PC-9 (cell line): ENCODE measurements at regions not wholly inside any gene's neighbourhood (a gene's known extent, or its start where the extent isn't known, plus 50 kb on each side); places are given as distances from the start of the nearest gene placed in this dataset.

ENCODE experiments used
- BruUV-seq: library from RNA; stranded (reverse); fragments of 400-500 nt; replicated peaks from 2 replicates; lab custom pipeline; 2021; lab: Mats Ljungman, UMichigan
- CTCF ChIA-PET: fragments of 300-600 bp; sonication (Branson Sonifier 250); formaldehyde crosslinking; loops from one replicate; lab custom pipeline; 2022; ENCODE audit warnings: antibody characterized with exemption; lab: Charles Lee
- POLR2A ChIA-PET: fragments of 300-600 bp; sonication (Branson Sonifier 250); formaldehyde crosslinking; loops from one replicate; lab custom pipeline; 2022; ENCODE audit warnings: antibody characterized with exemption; ENCODE audit not compliant: unreplicated experiment; lab: Charles Lee
- DNase-seq, 2 experiments: peaks; one replicate each; pipeline versions ENCODE4 v3.0.0 to v3.0.0-alpha.2; 2015 to 2022; ENCODE audit warnings: mixed read lengths in 1 of 2
- H2AFZ ChIP-seq: fragments of 200-600 bp; sonication (generic); 2 replicates; pipeline ENCODE4 v1.8.1; 2017; ENCODE audit warnings: antibody characterized with exemption
- H3F3A ChIP-seq: fragments of 200-600 bp; sonication (generic); 2 replicates; pipeline ENCODE4 v1.8.1; 2017; ENCODE audit warnings: antibody characterized with exemption, mild to moderate bottlenecking, low read depth; ENCODE audit not compliant: insufficient read depth
- H3K27ac ChIP-seq: fragments of 200-600 bp; sonication (generic); 2 replicates; pipeline ENCODE4 v1.6.1; 2016; ENCODE audit warnings: mixed run types
- H3K27me3 ChIP-seq: fragments of 200-600 bp; sonication (generic); 2 replicates; pipeline ENCODE4 v1.6.1; 2016; ENCODE audit warnings: low read depth, mixed run types; ENCODE audit not compliant: insufficient read depth
- H3K36me3 ChIP-seq: fragments of 200-600 bp; sonication (generic); 2 replicates; pipeline ENCODE4 v1.6.1; 2016; ENCODE audit warnings: low read depth, mixed run types
- H3K4me1 ChIP-seq: fragments of 200-600 bp; sonication (generic); replicated peaks from 2 replicates; pipeline ENCODE4 v1.6.1; 2016; ENCODE audit warnings: mixed run types; ENCODE audit not compliant: insufficient read depth
- H3K4me2 ChIP-seq: fragments of 200-600 bp; sonication (generic); 2 replicates; pipeline ENCODE4 v1.6.1; 2017; ENCODE audit warnings: mixed run types
- H3K4me3 ChIP-seq: fragments of 200-600 bp; sonication (generic); 2 replicates; pipeline ENCODE4 v1.6.1; 2016; ENCODE audit warnings: mixed run types
- H3K79me2 ChIP-seq: fragments of 200-600 bp; sonication (generic); 2 replicates; pipeline ENCODE4 v1.6.1; 2017; ENCODE audit warnings: low read depth, mixed run types
- H3K9me2 ChIP-seq: fragments of 200-600 bp; sonication (generic); 2 replicates; pipeline ENCODE4 v1.8.1; 2017; ENCODE audit warnings: mild to moderate bottlenecking; ENCODE audit not compliant: insufficient read depth
- H3K9me3 ChIP-seq: fragments of 200-600 bp; sonication (generic); 2 replicates; pipeline ENCODE4 v1.8.1; 2016; ENCODE audit warnings: low read depth; ENCODE audit not compliant: insufficient read depth
- H4K20me1 ChIP-seq: fragments of 200-600 bp; sonication (generic); 2 replicates; pipeline ENCODE4 v1.8.1; 2017; ENCODE audit not compliant: insufficient read depth
- CTCF ChIP-seq: fragments of 200-600 bp; sonication (generic); conservative IDR thresholded peaks from 2 replicates; pipeline ENCODE4 v1.6.1; 2017; ENCODE audit warnings: mixed run types, antibody characterized with exemption, mild to moderate bottlenecking, moderate library complexity
- EZH2 ChIP-seq: fragments of 200-600 bp; sonication (generic); IDR thresholded peaks from 2 replicates; pipeline ENCODE4 v1.8.0; 2017; ENCODE audit warnings: antibody characterized with exemption, low read depth
- intact Hi-C: fragments of 100-400 bp; cut with micrococcal nuclease; formaldehyde crosslinking; loops from one replicate; pipeline ENCODE4 v1.10.0; 2022; ENCODE audit not compliant: unreplicated experiment

- no peaks in the 10 kb centered on the region for H4K20me1 ChIP-seq
- H3K4me2 ChIP-seq = no peak overlapping the region
- no peak overlapping the region for H3K4me3 ChIP-seq
- DNase-seq = peak in 1 of 2 experiments; percentile 26
- H3F3A ChIP-seq = peaks cover 33% of the 10 kb centered on the region
- TF ChIP-seq EZH2 = no peak
- no peak for TF ChIP-seq CTCF
- no peaks in the 10 kb centered on the region for H3K27me3 ChIP-seq
- peaks cover 11% of the 10 kb centered on the region; the same call in 1 of the 2 replicates for H3K9me3 ChIP-seq
- ChIA-PET CTCF (no interaction called here), POLR2A (no interaction called here)
- intact Hi-C loops = loop anchor here (5.0 kb wide), 1 partner anchor 313 kb away; the partner anchor contains the start of gene PDK1
- H3K36me3 ChIP-seq = no peaks in the 10 kb centered on the region
- no peaks in the 10 kb centered on the region for H3K79me2 ChIP-seq
- BruUV-seq = no TSS peak
- H3K9me2 ChIP-seq = no peaks in the 10 kb centered on the region
- H2AFZ ChIP-seq = no peak overlapping the region
- peaks cover 42% of the 10 kb centered on the region for H3K4me1 ChIP-seq
- no peak overlapping the region for H3K27ac ChIP-seq
Observed at GRCh38 chr2:172244419-172245130, 141.9 kb upstream of the DLX2 start.

GRCh38 chr2:172246649-172247048, 143.9 kb upstream of the DLX2 start:
- Histone ChIP-seq H3K9me3 (peaks cover 11% of the 10 kb centered on the region; the same call in 1 of the 2 replicates), H2AFZ (0 out of 2 replicates have a peak overlapping the region, but pooled peaks have one; percentile 13), H3K36me3 (no peaks in the 10 kb centered on the region), H3F3A (peaks cover 47% of the 10 kb centered on the region), H4K20me1 (no peaks in the 10 kb centered on the region), H3K4me3 (no peak overlapping the region), H3K79me2 (no peaks in the 10 kb centered on the region), H3K9me2 (no peaks in the 10 kb centered on the region), H3K27me3 (no peaks in the 10 kb centered on the region), H3K4me1 (peaks cover 62% of the 10 kb centered on the region), H3K4me2 (peak overlapping the region; percentile 34; the same call in 1 of the 2 replicates), H3K27ac (peak overlapping the region; percentile 70)
- CTCF ChIA-PET = interaction anchor here (1.0 to 1.1 kb wide), 3 partner anchors 15 to 216 kb away, joined by 3 to 4 read pairs (median 3); no protein-coding TSS in a partner anchor
- intact Hi-C loops = loop anchor here (1.0 to 5.0 kb wide), 3 partner anchors 50 to 311 kb away; partner anchors contain the start of gene PDK1
- TF ChIP-seq EZH2 = no peak
- TF ChIP-seq CTCF = no peak
- peak in 1 of 2 experiments; percentile 46 for DNase-seq
- POLR2A ChIA-PET = interaction anchor here (0.6 to 1.1 kb wide), 3 partner anchors 38 to 179 kb away, joined by 3 to 8 read pairs (median 7); no protein-coding TSS in a partner anchor
- BruUV-seq = no TSS peak

GRCh38 chr2:172247203-172247602, 144.5 kb upstream of the DLX2 start:
- POLR2A ChIA-PET = interaction anchor here (0.8 to 1.1 kb wide), 2 partner anchors 38 to 178 kb away, joined by 3 to 8 read pairs; no protein-coding TSS in a partner anchor
- intact Hi-C loops = loop anchor here (1.0 to 5.0 kb wide), 3 partner anchors 51 to 310 kb away; partner anchors contain the start of gene PDK1
- no TSS peak for BruUV-seq
- DNase-seq = peak; percentile 77 to 90
- Histone ChIP-seq H4K20me1 (no peaks in the 10 kb centered on the region), H3K79me2 (no peaks in the 10 kb centered on the region), H3K4me2 (peak overlapping the region; percentile 34), H3K36me3 (no peaks in the 10 kb centered on the region), H2AFZ (no peak overlapping the region), H3K9me3 (peaks cover 11% of the 10 kb centered on the region; the same call in 1 of the 2 replicates), H3K27me3 (no peaks in the 10 kb centered on the region), H3K4me1 (peaks cover 68% of the 10 kb centered on the region), H3K27ac (peak overlapping the region; percentile 70), H3K9me2 (no peaks in the 10 kb centered on the region), H3F3A (peaks cover 47% of the 10 kb centered on the region), H3K4me3 (no peak overlapping the region)
- TF ChIP-seq EZH2 (no peak), CTCF (no peak)
- CTCF ChIA-PET = interaction anchor here (1.0 to 1.1 kb wide), 3 partner anchors 15 to 216 kb away, joined by 3 to 4 read pairs (median 3); no protein-coding TSS in a partner anchor
